ENCODE measurements at regions not wholly inside any gene's neighbourhood (a gene's known extent, or its start where the extent isn't known, plus 50 kb on each side); places are given as distances from the start of the nearest gene placed in this dataset.

DNA sequence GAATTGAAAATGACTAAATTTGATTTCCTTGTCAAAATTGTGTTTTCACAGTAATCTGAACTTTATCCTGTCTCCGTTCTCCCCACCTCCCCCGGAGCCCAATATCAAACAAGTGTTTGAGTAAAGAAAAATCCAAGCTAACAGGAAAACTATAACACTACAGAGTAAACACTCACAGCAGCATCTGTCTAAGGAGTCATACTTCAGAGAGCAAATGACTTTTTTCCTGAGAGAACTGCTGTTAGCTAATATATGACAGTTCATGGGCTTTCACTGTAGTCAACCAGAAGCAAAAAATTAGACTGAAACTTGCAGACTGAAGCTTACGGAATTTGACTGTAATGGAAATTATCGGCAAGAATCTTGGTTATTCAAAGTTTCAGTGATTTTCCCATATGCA lies 321.7 kb downstream of the ANKRD50 start:
- WGBS (ENCODE audit: insufficient coverage): 90% methylated on average over 4 of the region's 4 CpGs

DNA sequence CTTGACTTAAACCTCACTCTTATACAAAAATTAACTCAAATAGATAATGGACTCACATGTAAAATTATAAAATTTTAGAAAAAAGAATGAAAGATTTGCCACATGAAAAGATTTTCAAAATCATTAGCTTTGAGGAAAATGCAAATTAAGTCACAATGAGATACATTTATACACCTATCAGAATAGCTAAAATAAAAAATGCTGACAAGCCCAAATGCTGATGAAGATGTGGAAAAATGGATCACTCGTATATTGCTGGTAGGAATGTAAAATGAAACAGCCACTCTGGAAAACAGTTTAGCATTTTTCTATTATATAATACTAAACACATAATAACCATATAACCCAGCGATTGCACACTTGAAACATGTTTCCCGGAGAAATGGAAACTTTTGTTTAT lies 316.2 kb downstream of the ANKRD50 start:
- H3K36me3 ChIP-seq (ENCODE audit: control insufficient read depth, insufficient read depth, low read length): no peaks in the 10 kb centered on the region
- TF ChIP-seq, protein P1, sequence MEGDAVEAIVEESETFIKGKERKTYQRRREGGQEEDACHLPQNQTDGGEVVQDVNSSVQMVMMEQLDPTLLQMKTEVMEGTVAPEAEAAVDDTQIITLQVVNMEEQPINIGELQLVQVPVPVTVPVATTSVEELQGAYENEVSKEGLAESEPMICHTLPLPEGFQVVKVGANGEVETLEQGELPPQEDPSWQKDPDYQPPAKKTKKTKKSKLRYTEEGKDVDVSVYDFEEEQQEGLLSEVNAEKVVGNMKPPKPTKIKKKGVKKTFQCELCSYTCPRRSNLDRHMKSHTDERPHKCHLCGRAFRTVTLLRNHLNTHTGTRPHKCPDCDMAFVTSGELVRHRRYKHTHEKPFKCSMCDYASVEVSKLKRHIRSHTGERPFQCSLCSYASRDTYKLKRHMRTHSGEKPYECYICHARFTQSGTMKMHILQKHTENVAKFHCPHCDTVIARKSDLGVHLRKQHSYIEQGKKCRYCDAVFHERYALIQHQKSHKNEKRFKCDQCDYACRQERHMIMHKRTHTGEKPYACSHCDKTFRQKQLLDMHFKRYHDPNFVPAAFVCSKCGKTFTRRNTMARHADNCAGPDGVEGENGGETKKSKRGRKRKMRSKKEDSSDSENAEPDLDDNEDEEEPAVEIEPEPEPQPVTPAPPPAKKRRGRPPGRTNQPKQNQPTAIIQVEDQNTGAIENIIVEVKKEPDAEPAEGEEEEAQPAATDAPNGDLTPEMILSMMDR (IDR thresholded peaks at IDR 0.05): no peak
- H3K27ac ChIP-seq (ENCODE audit: low read length): no peak overlapping the region
- no CpG with 5 or more reads among the region's 3 CpGs for WGBS (ENCODE audit: insufficient coverage)
- H3K27me3 ChIP-seq (ENCODE audit: control insufficient read depth, insufficient read depth, low read length): no peaks in the 10 kb centered on the region
- H3K4me3 ChIP-seq (ENCODE audit: low read length): no peak overlapping the region
- Mint-ChIP-seq H3K4me3 (no peak overlapping the region), H3K27me3 (ENCODE audit: low read depth in 2 of 2) (no peaks in the 10 kb centered on the region), H3K36me3 (no peaks in the 10 kb centered on the region), H3K9me3 (peaks cover 9 to 12% of the 10 kb centered on the region in 2 donors), H3K27ac (no peak overlapping the region), H3K4me1 (no peaks in the 10 kb centered on the region)
- H3K4me1 ChIP-seq (ENCODE audit: control insufficient read depth, insufficient read depth, low read length): no peaks in the 10 kb centered on the region
- no peak for DNase-seq
- ATAC-seq: no peak
- intact Hi-C loops (cut with micrococcal nuclease): no loop called here
- no peaks in the 10 kb centered on the region for H3K9me3 ChIP-seq (ENCODE audit: control insufficient read depth, insufficient read depth, low read length)

More for the DNA sequence above, 321.7 kb downstream of the ANKRD50 start:
- no peak overlapping the region for H3K27ac Mint-ChIP-seq
- Histone ChIP-seq H3K27me3 (ENCODE audit: control insufficient read depth, insufficient read depth, low read length) (no peaks in the 10 kb centered on the region), H3K9me3 (ENCODE audit: control insufficient read depth, insufficient read depth, low read length) (no peaks in the 10 kb centered on the region), H3K36me3 (ENCODE audit: control insufficient read depth, insufficient read depth, low read length) (no peaks in the 10 kb centered on the region), H3K27ac (ENCODE audit: low read length) (no peak overlapping the region), H3K4me1 (ENCODE audit: control insufficient read depth, insufficient read depth, low read length) (no peaks in the 10 kb centered on the region), H3K4me3 (ENCODE audit: low read length) (no peak overlapping the region)
- intact Hi-C loops (cut with micrococcal nuclease): no loop called here
- H3K9me3 Mint-ChIP-seq: peaks cover 3 to 5% of the 10 kb centered on the region in 2 donors
- no peaks in the 10 kb centered on the region for H3K4me1 Mint-ChIP-seq
- ATAC-seq (no peak), DNase-seq (no peak)
- H3K4me3 Mint-ChIP-seq: no peak overlapping the region
- TF ChIP-seq, protein P1 (IDR thresholded peaks at IDR 0.05): no peak
- H3K36me3 Mint-ChIP-seq: no peaks in the 10 kb centered on the region
- no peaks in the 10 kb centered on the region for H3K27me3 Mint-ChIP-seq (ENCODE audit: low read depth in 2 of 2)

DNA sequence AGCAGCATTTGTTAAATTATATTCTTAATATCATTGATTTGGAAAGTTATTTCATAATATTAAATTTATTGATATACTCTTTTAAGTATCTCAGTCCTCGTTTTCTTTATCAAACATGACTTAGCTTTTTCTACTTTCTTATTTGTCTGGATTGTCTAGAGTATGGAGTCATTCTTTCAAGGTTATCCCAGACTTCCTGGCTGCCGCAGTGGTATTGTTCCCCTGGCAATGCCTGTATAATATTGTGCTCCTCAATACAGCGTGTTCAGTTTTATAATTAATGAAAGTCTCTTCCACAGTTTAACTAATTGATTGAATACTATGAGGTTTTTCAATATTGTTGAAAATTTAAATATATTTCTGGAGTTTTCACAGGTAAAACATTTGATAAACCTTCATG lies 310.9 kb downstream of the ANKRD50 start:
- Mint-ChIP-seq H3K4me1 (no peaks in the 10 kb centered on the region), H3K27me3 (ENCODE audit: low read depth in 2 of 2) (no peaks in the 10 kb centered on the region), H3K4me3 (no peak overlapping the region), H3K9me3 (peaks cover 11 to 15% of the 10 kb centered on the region in 2 donors), H3K36me3 (no peaks in the 10 kb centered on the region), H3K27ac (no peak overlapping the region)
- H3K9me3 ChIP-seq (ENCODE audit: control insufficient read depth, insufficient read depth, low read length): no peaks in the 10 kb centered on the region
- H3K27me3 ChIP-seq (ENCODE audit: control insufficient read depth, insufficient read depth, low read length): no peaks in the 10 kb centered on the region
- no peak overlapping the region for H3K27ac ChIP-seq (ENCODE audit: low read length)
- no peaks in the 10 kb centered on the region for H3K4me1 ChIP-seq (ENCODE audit: control insufficient read depth, insufficient read depth, low read length)
- no CpG with 5 or more reads among the region's 3 CpGs for WGBS (ENCODE audit: insufficient coverage)
- H3K36me3 ChIP-seq (ENCODE audit: control insufficient read depth, insufficient read depth, low read length): no peaks in the 10 kb centered on the region
- DNase-seq: no peak
- TF ChIP-seq, protein P1 (IDR thresholded peaks at IDR 0.05): no peak
- no peak overlapping the region for H3K4me3 ChIP-seq (ENCODE audit: low read length)
- no peak for ATAC-seq
- intact Hi-C loops (cut with micrococcal nuclease): no loop called here

DNA sequence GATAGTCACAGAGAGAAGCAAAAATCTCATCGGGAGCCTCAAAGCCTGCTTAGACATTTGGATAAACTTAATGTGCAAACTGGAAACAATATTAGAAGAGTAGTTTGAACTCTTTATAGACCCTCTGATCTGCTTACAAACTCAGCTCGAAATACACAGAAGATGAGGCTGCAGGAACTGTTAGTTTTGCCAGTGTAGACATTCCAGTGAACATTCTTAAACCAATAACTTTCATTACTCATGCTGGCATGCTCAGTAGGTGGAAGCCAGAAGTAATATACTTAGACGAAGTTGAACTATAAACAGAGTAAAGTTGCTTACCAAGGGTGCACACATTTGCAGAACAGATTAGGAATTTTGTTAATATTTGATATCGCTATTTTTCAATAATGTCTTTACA lies 303.5 kb downstream of the ANKRD50 start:
- intact Hi-C loops (cut with micrococcal nuclease): no loop called here
- no peak for DNase-seq
- no peaks in the 10 kb centered on the region for H3K4me1 ChIP-seq (ENCODE audit: control insufficient read depth, insufficient read depth, low read length)
- no peak for ATAC-seq
- peaks cover 7 to 19% of the 10 kb centered on the region in 2 donors for H3K9me3 Mint-ChIP-seq
- H3K27me3 Mint-ChIP-seq (ENCODE audit: low read depth in 2 of 2): no peaks in the 10 kb centered on the region
- H3K27ac Mint-ChIP-seq: no peak overlapping the region
- no peak overlapping the region for H3K4me3 Mint-ChIP-seq
- H3K27me3 ChIP-seq (ENCODE audit: control insufficient read depth, insufficient read depth, low read length): no peaks in the 10 kb centered on the region
- 76% methylated on average over 3 of the region's 4 CpGs for WGBS (ENCODE audit: insufficient coverage)
- H3K9me3 ChIP-seq (ENCODE audit: control insufficient read depth, insufficient read depth, low read length): no peaks in the 10 kb centered on the region
- no peaks in the 10 kb centered on the region for H3K4me1 Mint-ChIP-seq
- TF ChIP-seq, protein P1 (IDR thresholded peaks at IDR 0.05): no peak
- H3K36me3 Mint-ChIP-seq: no peaks in the 10 kb centered on the region
- no peaks in the 10 kb centered on the region for H3K36me3 ChIP-seq (ENCODE audit: control insufficient read depth, insufficient read depth, low read length)
- H3K27ac ChIP-seq (ENCODE audit: low read length): no peak overlapping the region
- H3K4me3 ChIP-seq (ENCODE audit: low read length): no peak overlapping the region
